GM12875 (cell line): ENCODE measurements at regions not wholly inside any gene's neighbourhood (a gene's known extent, or its start where the extent isn't known, plus 50 kb on each side); places are given as distances from the start of the nearest gene placed in this dataset.
"Not testable (repeated sequence)": the region's sequence is repeated elsewhere in the genome, so short reads cannot be mapped to it uniquely, and the experiment has no call there.

ENCODE experiments used
- H3K4me3 ChIP-seq: one replicate; pipeline ENCODE4 v1.5.1; 2011; ENCODE audit warnings: low read depth, low read length, control low read depth
- CTCF ChIP-seq: IDR thresholded peaks from 2 replicates; pipeline ENCODE4 v1.5.1; 2011; ENCODE audit warnings: low read depth, mild to moderate bottlenecking, control low read depth, inconsistent platforms, low read length, moderate library complexity, borderline replicate concordance; ENCODE audit not compliant: insufficient read depth

GRCh38 chr14:85180876-85181275, 349.1 kb upstream of the FLRT2 start:
- TF ChIP-seq CTCF = no peak
- H3K4me3 ChIP-seq = no peak overlapping the region

- TF ChIP-seq CTCF = no peak
- H3K4me3 ChIP-seq = no peak overlapping the region
Observed at GRCh38 chr14:85182282-85182681, 347.7 kb upstream of the FLRT2 start.

GRCh38 chr14:85186082-85186481, 343.9 kb upstream of the FLRT2 start:
- no peak overlapping the region for H3K4me3 ChIP-seq
- TF ChIP-seq CTCF = no peak

- no peak overlapping the region for H3K4me3 ChIP-seq
- TF ChIP-seq CTCF = no peak
Observed at GRCh38 chr14:85187521-85187920, 342.4 kb upstream of the FLRT2 start.

GRCh38 chr14:85188836-85189235, 341.1 kb upstream of the FLRT2 start:
- no peak overlapping the region for H3K4me3 ChIP-seq
- TF ChIP-seq CTCF = no peak

- H3K4me3 ChIP-seq = not testable (repeated sequence)
Observed at GRCh38 chr14:85189253-85189652, 340.7 kb upstream of the FLRT2 start.

GRCh38 chr14:85190251-85190650, 339.7 kb upstream of the FLRT2 start:
- TF ChIP-seq CTCF = no peak
- H3K4me3 ChIP-seq = no peak overlapping the region

GRCh38 chr14:85191986-85192385, 338.0 kb upstream of the FLRT2 start:
- no peak overlapping the region for H3K4me3 ChIP-seq
- TF ChIP-seq CTCF = no peak
